GM12865 (cell line): ENCODE measurements at regions not wholly inside any gene's neighbourhood (a gene's known extent, or its start where the extent isn't known, plus 50 kb on each side); places are given as distances from the start of the nearest gene placed in this dataset.
"Not testable (repeated sequence)": the region's sequence is repeated elsewhere in the genome, so short reads cannot be mapped to it uniquely, and the experiment has no call there.

Experiments used
- DNase-seq: peaks from one replicate; pipeline ENCODE4 v3.0.0; 2010; ENCODE audit warnings: low read depth
- H3K4me3 ChIP-seq: 2 replicates; pipeline ENCODE4 v1.5.1; 2011; ENCODE audit warnings: mild to moderate bottlenecking, low read depth, low read length, control low read depth
- TF ChIP-seq, protein P1 (sequence below): IDR thresholded peaks from 2 replicates; pipeline ENCODE4 v1.5.1; 2011; ENCODE audit warnings: low read length, control low read depth, low read depth, inconsistent platforms; ENCODE audit not compliant: insufficient read depth; ENCODE audit errors: missing control alignments

GRCh38 chr18:39230086-39230803 is 1664.6 kb upstream of the CELF4 start:
- no peak for DNase-seq
- H3K4me3 ChIP-seq = no peak overlapping the region
- TF ChIP-seq, protein P1, sequence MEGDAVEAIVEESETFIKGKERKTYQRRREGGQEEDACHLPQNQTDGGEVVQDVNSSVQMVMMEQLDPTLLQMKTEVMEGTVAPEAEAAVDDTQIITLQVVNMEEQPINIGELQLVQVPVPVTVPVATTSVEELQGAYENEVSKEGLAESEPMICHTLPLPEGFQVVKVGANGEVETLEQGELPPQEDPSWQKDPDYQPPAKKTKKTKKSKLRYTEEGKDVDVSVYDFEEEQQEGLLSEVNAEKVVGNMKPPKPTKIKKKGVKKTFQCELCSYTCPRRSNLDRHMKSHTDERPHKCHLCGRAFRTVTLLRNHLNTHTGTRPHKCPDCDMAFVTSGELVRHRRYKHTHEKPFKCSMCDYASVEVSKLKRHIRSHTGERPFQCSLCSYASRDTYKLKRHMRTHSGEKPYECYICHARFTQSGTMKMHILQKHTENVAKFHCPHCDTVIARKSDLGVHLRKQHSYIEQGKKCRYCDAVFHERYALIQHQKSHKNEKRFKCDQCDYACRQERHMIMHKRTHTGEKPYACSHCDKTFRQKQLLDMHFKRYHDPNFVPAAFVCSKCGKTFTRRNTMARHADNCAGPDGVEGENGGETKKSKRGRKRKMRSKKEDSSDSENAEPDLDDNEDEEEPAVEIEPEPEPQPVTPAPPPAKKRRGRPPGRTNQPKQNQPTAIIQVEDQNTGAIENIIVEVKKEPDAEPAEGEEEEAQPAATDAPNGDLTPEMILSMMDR = no peak

- not testable (repeated sequence) for DNase-seq, H3K4me3 ChIP-seq
These were observed 1662.2 kb upstream of the CELF4 start for GRCh38 chr18:39227769-39228168.

- no peak for DNase-seq
- no peak overlapping the region for H3K4me3 ChIP-seq
- TF ChIP-seq, protein P1 = no peak
These were observed 1659.8 kb upstream of the CELF4 start for GRCh38 chr18:39225373-39225772.

GRCh38 chr18:39223283-39223682 is 1657.7 kb upstream of the CELF4 start:
- no peak overlapping the region for H3K4me3 ChIP-seq
- no peak for DNase-seq
- TF ChIP-seq, protein P1 = no peak

DNA sequence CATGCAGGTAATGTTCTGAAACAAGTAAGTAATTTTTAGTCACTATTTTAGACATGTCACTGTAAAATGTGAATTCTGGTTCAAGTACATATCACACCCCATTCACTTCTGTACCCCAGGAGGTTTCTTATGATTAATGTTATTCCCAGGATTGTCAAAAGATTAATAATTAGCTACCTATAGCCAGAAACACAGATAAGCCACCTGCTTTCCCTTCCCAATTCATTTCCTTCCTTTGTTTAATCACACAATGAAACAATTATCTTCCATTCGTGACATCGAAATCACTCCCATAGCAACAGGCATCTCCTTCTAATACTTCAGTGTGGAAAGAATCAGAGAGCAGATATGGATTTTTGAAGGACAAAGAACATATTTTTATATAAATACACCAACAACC is 1650.3 kb upstream of the CELF4 start:
- DNase-seq = no peak
- H3K4me3 ChIP-seq = no peak overlapping the region
- TF ChIP-seq, protein P1 = no peak

GRCh38 chr18:39211461-39211860 is 1645.9 kb upstream of the CELF4 start:
- DNase-seq = no peak
- TF ChIP-seq, protein P1 = no peak
- H3K4me3 ChIP-seq = no peak overlapping the region

DNA sequence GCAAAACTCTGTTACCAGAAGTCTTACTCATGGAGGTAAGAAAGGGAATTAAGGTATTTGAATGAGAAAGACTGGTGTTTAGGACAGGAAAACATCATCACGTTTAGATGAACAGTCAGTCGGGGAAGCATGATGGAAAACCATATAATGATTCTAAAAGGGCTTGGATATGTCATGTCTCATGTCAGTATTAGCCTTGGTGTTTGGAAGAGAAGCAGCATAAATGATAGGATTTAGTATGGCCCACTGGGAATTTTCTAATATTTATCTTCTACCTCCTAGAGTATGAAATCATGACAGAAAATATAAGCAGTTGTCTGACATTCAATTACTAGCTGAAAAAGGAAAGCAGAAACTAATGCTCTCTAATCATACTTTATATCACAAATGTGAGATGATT is 1643.6 kb upstream of the CELF4 start:
- TF ChIP-seq, protein P1 = no peak
- DNase-seq = no peak
- no peak overlapping the region for H3K4me3 ChIP-seq

GRCh38 chr18:39208729-39209128 is 1643.1 kb upstream of the CELF4 start:
- DNase-seq = no peak
- TF ChIP-seq, protein P1 = no peak
- H3K4me3 ChIP-seq = no peak overlapping the region
